ENCODE measurements at regions not wholly inside any gene's neighbourhood (a gene's known extent, or its start where the extent isn't known, plus 50 kb on each side); places are given as distances from the start of the nearest gene placed in this dataset.

- TF ChIP-seq TAF1 (IDR thresholded peaks at IDR 0.05; ENCODE audit: low read depth), result no peak
- TF ChIP-seq SMC3 (conservative IDR thresholded peaks at IDR 0.05; ENCODE audit: poor library complexity), result no peak
- TF ChIP-seq POLR2AphosphoS5 (IDR thresholded peaks at IDR 0.05), result no peak
Observed at GRCh38 chr3:62928256-62928655, 53.0 kb upstream of the CADPS start (continued).

- no peaks in the 10 kb centered on the region for H3K79me2 ChIP-seq (replicated peaks; ENCODE audit: insufficient read depth, low read length)
- H3K4me2 ChIP-seq (ENCODE audit: low read length), result no peak overlapping the region
- no peaks in the 10 kb centered on the region for H3K9me3 ChIP-seq (ENCODE audit: low read length)
- no peaks in the 10 kb centered on the region for H3K9me2 ChIP-seq (ENCODE audit: insufficient read depth, low read length)
- no peak overlapping the region for H3K9ac ChIP-seq (ENCODE audit: low read length)
- H3F3A ChIP-seq (ENCODE audit: insufficient read depth, low read length, poor library complexity, severe bottlenecking), result no peaks in the 10 kb centered on the region
- no peak overlapping the region for H2AFZ ChIP-seq (ENCODE audit: low read depth, low read length)
- TF ChIP-seq REST (IDR thresholded peaks at IDR 0.05; ENCODE audit: borderline replicate concordance), result no peak
- H3K27me3 ChIP-seq (ENCODE audit: insufficient read depth, low read depth, low read length), result no peaks in the 10 kb centered on the region
- no peaks in the 10 kb centered on the region for H4K20me1 ChIP-seq (ENCODE audit: insufficient read depth)
- H3K27ac ChIP-seq (ENCODE audit: low read length), result no peak overlapping the region
- no peak overlapping the region for H3K4me3 ChIP-seq (ENCODE audit: low read length)
- no peaks in the 10 kb centered on the region for H3K36me3 ChIP-seq (ENCODE audit: insufficient read depth, low read length)
Observed at GRCh38 chr3:62929771-62930170, 54.6 kb upstream of the CADPS start.

- H3K79me2 ChIP-seq (replicated peaks; ENCODE audit: insufficient read depth, low read length), result no peaks in the 10 kb centered on the region
- H3K4me3 ChIP-seq (ENCODE audit: low read length), result no peak overlapping the region
- no peak overlapping the region for H3K27ac ChIP-seq (ENCODE audit: low read length)
- H2AFZ ChIP-seq (ENCODE audit: low read depth, low read length), result no peak overlapping the region
- TF ChIP-seq REST (IDR thresholded peaks at IDR 0.05; ENCODE audit: borderline replicate concordance), result no peak
- H3F3A ChIP-seq (ENCODE audit: insufficient read depth, low read length, poor library complexity, severe bottlenecking), result no peaks in the 10 kb centered on the region
- no peaks in the 10 kb centered on the region for H4K20me1 ChIP-seq (ENCODE audit: insufficient read depth)
- H3K36me3 ChIP-seq (ENCODE audit: insufficient read depth, low read length), result no peaks in the 10 kb centered on the region
- H3K9me2 ChIP-seq (ENCODE audit: insufficient read depth, low read length), result no peaks in the 10 kb centered on the region
- no peaks in the 10 kb centered on the region for H3K9me3 ChIP-seq (ENCODE audit: low read length)
- no peak overlapping the region for H3K9ac ChIP-seq (ENCODE audit: low read length)
- H3K27me3 ChIP-seq (ENCODE audit: insufficient read depth, low read depth, low read length), result no peaks in the 10 kb centered on the region
- H3K4me2 ChIP-seq (ENCODE audit: low read length), result no peak overlapping the region
Observed at GRCh38 chr3:62935793-62936192, 60.6 kb upstream of the CADPS start.

- Histone ChIP-seq H3K36me3 (ENCODE audit: insufficient read depth, low read length) (no peaks in the 10 kb centered on the region), H3K9ac (ENCODE audit: low read length) (no peak overlapping the region), H3F3A (ENCODE audit: insufficient read depth, low read length, poor library complexity, severe bottlenecking) (no peaks in the 10 kb centered on the region)
- TF ChIP-seq REST (IDR thresholded peaks at IDR 0.05; ENCODE audit: borderline replicate concordance) (no peak), POLR2AphosphoS5 (IDR thresholded peaks at IDR 0.05) (no peak), TAF1 (IDR thresholded peaks at IDR 0.05; ENCODE audit: low read depth) (no peak), MXI1 (conservative IDR thresholded peaks at IDR 0.05; ENCODE audit: poor library complexity, severe bottlenecking) (no peak), RAD21 (conservative IDR thresholded peaks at IDR 0.05) (no peak), CTCF (IDR thresholded peaks at IDR 0.05; ENCODE audit: poor library complexity, severe bottlenecking) (no peak), SMC3 (conservative IDR thresholded peaks at IDR 0.05; ENCODE audit: poor library complexity) (no peak), EP300 (conservative IDR thresholded peaks at IDR 0.05; ENCODE audit: poor library complexity, severe bottlenecking) (no peak)
Observed at GRCh38 chr3:62936626-62937254, 61.5 kb upstream of the CADPS start.

More at GRCh38 chr3:62936626-62937254, 61.5 kb upstream of the CADPS start:
- H3K9me3 ChIP-seq (ENCODE audit: low read length), result no peaks in the 10 kb centered on the region
- H3K79me2 ChIP-seq (replicated peaks; ENCODE audit: insufficient read depth, low read length), result no peaks in the 10 kb centered on the region
- H3K4me2 ChIP-seq (ENCODE audit: low read length), result no peak overlapping the region
- H3K27ac ChIP-seq (ENCODE audit: low read length), result no peak overlapping the region
- H4K20me1 ChIP-seq (ENCODE audit: insufficient read depth), result no peaks in the 10 kb centered on the region
- H3K4me3 ChIP-seq (ENCODE audit: low read length), result no peak overlapping the region
- H3K27me3 ChIP-seq (ENCODE audit: insufficient read depth, low read depth, low read length), result no peaks in the 10 kb centered on the region
- no peak overlapping the region for H2AFZ ChIP-seq (ENCODE audit: low read depth, low read length)
- no peaks in the 10 kb centered on the region for H3K9me2 ChIP-seq (ENCODE audit: insufficient read depth, low read length)

Data from neural cell (in vitro differentiated cells).